ENCODE measurements at regions not wholly inside any gene's neighbourhood (a gene's known extent, or its start where the extent isn't known, plus 50 kb on each side); places are given as distances from the start of the nearest gene placed in this dataset.
A peak's percentile ranks its signal among the peaks of the same experiment; 100 is the strongest.

DNA sequence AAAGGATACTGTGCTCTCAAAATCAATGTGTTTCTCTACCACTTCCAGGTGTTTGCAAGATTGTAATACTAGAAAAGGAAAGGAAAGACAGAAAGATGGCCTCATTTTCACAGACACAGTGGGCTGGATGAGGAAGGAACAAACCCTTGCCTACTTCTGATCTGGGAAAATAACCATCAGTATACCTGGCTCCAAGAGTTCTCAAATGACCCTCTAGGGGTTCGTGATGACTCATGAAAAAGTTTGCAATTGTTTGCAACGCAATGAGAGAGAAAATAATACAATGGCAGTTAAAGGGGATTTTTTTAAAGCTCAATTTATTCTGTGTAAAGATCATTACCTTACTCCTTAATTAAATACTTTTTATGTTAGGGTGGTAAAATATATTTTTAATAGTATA is 197.6 kb upstream of the INHBA start:
- peak; percentile 66 for ATAC-seq
- TF ChIP-seq ZNF8 (CRISPR knock-in tag; IDR thresholded peaks at IDR 0.05) (no peak), ZFP30 (CRISPR knock-in tag; IDR thresholded peaks at IDR 0.05) (no peak), PPARA (CRISPR knock-in tag; IDR thresholded peaks at IDR 0.05; ENCODE audit: borderline replicate concordance) (no peak), GLIS3 (CRISPR knock-in tag; IDR thresholded peaks at IDR 0.05) (no peak), CSDC2 (CRISPR knock-in tag; IDR thresholded peaks at IDR 0.05) (no peak), OSR1 (CRISPR knock-in tag; IDR thresholded peaks at IDR 0.05) (no peak)
- TF ChIP-seq, protein P1, sequence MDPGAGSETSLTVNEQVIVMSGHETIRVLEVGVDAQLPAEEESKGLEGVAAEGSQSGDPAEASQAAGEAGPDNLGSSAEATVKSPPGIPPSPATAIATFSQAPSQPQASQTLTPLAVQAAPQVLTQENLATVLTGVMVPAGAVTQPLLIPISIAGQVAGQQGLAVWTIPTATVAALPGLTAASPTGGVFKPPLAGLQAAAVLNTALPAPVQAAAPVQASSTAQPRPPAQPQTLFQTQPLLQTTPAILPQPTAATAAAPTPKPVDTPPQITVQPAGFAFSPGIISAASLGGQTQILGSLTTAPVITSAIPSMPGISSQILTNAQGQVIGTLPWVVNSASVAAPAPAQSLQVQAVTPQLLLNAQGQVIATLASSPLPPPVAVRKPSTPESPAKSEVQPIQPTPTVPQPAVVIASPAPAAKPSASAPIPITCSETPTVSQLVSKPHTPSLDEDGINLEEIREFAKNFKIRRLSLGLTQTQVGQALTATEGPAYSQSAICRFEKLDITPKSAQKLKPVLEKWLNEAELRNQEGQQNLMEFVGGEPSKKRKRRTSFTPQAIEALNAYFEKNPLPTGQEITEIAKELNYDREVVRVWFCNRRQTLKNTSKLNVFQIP (CRISPR knock-in tag; IDR thresholded peaks at IDR 0.05; ENCODE audit: borderline replicate concordance, low read depth) = no peak
- TF ChIP-seq, protein P2, sequence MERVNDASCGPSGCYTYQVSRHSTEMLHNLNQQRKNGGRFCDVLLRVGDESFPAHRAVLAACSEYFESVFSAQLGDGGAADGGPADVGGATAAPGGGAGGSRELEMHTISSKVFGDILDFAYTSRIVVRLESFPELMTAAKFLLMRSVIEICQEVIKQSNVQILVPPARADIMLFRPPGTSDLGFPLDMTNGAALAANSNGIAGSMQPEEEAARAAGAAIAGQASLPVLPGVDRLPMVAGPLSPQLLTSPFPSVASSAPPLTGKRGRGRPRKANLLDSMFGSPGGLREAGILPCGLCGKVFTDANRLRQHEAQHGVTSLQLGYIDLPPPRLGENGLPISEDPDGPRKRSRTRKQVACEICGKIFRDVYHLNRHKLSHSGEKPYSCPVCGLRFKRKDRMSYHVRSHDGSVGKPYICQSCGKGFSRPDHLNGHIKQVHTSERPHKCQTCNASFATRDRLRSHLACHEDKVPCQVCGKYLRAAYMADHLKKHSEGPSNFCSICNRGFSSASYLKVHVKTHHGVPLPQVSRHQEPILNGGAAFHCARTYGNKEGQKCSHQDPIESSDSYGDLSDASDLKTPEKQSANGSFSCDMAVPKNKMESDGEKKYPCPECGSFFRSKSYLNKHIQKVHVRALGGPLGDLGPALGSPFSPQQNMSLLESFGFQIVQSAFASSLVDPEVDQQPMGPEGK (CRISPR knock-in tag; IDR thresholded peaks at IDR 0.05; ENCODE audit: borderline replicate concordance) = no peak

DNA sequence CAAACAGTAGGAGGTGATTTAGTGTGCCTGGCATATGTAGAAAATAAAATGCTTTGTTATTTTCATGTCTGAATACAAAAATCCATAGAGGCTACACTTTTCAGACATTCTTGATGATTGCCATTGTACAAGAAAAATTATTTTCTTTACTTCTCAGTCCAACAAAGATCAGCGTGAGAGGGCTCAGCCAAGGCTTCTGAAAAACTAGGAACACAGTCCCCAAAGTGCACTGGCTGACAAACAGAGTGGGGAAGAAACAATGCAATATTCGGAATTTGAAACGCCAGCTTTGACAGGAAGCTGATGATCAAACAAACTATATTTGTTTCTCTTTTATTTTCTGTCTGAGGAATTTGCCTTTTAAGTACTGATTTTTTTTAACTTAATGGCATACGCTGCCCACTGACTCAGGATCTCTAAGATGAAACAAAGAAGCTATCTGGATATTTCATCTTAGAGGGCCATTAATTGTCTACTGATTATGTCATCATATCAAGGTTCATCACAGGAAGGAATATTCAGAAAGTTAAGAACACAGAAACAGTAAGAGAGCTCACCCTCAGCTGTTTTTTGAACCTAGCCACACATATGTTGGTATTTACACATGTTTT is 197.0 kb upstream of the INHBA start:
- no peak for TF ChIP-seq ARNTL (CRISPR knock-in tag; IDR thresholded peaks at IDR 0.05; ENCODE audit: borderline replicate concordance, low read depth)
- TF ChIP-seq SNAI2 (CRISPR knock-in tag; IDR thresholded peaks at IDR 0.05) = no peak
- TF ChIP-seq CREB5 (CRISPR knock-in tag; IDR thresholded peaks at IDR 0.05; ENCODE audit: low read depth) = no peak
- no peak for TF ChIP-seq ESRRG (CRISPR knock-in tag; IDR thresholded peaks at IDR 0.05)
- no peak for TF ChIP-seq ZC3H10 (CRISPR knock-in tag; IDR thresholded peaks at IDR 0.05)
- TF ChIP-seq, protein P2 (CRISPR knock-in tag; IDR thresholded peaks at IDR 0.05; ENCODE audit: borderline replicate concordance) = no peak
- no peak for TF ChIP-seq TCF4 (CRISPR knock-in tag; IDR thresholded peaks at IDR 0.05; ENCODE audit: borderline replicate concordance)
- TF ChIP-seq OSR1 (CRISPR knock-in tag; IDR thresholded peaks at IDR 0.05) = no peak
- no peak for TF ChIP-seq CSDC2 (CRISPR knock-in tag; IDR thresholded peaks at IDR 0.05)
- TF ChIP-seq ZFP30 (CRISPR knock-in tag; IDR thresholded peaks at IDR 0.05) = no peak
- peak; percentile 68 for ATAC-seq

DNA sequence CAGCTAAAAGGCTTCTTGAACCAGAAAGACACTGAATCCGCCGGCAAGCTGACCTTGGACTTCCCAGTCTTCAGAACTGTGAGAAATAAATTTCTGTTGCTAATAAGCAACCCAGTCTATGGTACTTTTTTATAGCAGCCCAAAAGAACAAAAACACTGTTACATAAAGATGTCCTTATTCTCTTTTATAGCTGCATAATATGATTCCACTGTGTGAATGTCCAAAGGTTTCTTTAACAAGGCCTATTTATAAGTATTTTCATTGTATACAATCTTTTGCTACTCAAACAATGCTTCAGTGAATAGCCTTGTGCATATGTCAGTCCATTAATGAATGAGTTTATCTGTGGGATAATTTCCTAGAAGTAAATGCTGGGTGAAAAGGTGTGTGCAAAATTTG is 190.8 kb upstream of the INHBA start:
- ATAC-seq = no peak

More for the DNA sequence above, 190.8 kb upstream of the INHBA start:
- TF ChIP-seq, protein P1 (CRISPR knock-in tag; IDR thresholded peaks at IDR 0.05; ENCODE audit: borderline replicate concordance, low read depth) = no peak
- TF ChIP-seq SNAI2 (CRISPR knock-in tag; IDR thresholded peaks at IDR 0.05) (no peak), CREB5 (CRISPR knock-in tag; IDR thresholded peaks at IDR 0.05; ENCODE audit: low read depth) (no peak), GLIS3 (CRISPR knock-in tag; IDR thresholded peaks at IDR 0.05) (no peak), TSHZ2 (CRISPR knock-in tag; IDR thresholded peaks at IDR 0.05) (no peak), ESRRG (CRISPR knock-in tag; IDR thresholded peaks at IDR 0.05) (no peak)
- TF ChIP-seq, protein P2 (CRISPR knock-in tag; IDR thresholded peaks at IDR 0.05; ENCODE audit: borderline replicate concordance) = no peak

All from SK-N-SH treated with all-trans-retinoic acid at 6 μM for 48 hours (cell line).